ENCODE measurements at regions not wholly inside any gene's neighbourhood (a gene's known extent, or its start where the extent isn't known, plus 50 kb on each side); places are given as distances from the start of the nearest gene placed in this dataset.

- no peak for TF ChIP-seq CTCF (IDR thresholded peaks at IDR 0.05; ENCODE audit: insufficient read depth, low read depth, low read length)
- H3K4me3 ChIP-seq (ENCODE audit: low read depth, low read length): no peak overlapping the region
- no peak for DNase-seq (ENCODE audit: low read depth)
Measured at GRCh38 chr16:5781436-5781835, 683.8 kb upstream of the EEF2KMT start.

GRCh38 chr16:5776876-5777275 is 679.3 kb upstream of the EEF2KMT start:
- H3K4me3 ChIP-seq (ENCODE audit: low read depth, low read length): no peak overlapping the region
- TF ChIP-seq CTCF (IDR thresholded peaks at IDR 0.05; ENCODE audit: insufficient read depth, low read depth, low read length): no peak
- DNase-seq (ENCODE audit: low read depth): no peak

- TF ChIP-seq CTCF (IDR thresholded peaks at IDR 0.05; ENCODE audit: insufficient read depth, low read depth, low read length): no peak
- H3K4me3 ChIP-seq (ENCODE audit: low read depth, low read length): no peak overlapping the region
- DNase-seq (ENCODE audit: low read depth): no peak
Measured at GRCh38 chr16:5775916-5776315, 678.3 kb upstream of the EEF2KMT start.

- no peak overlapping the region for H3K4me3 ChIP-seq (ENCODE audit: low read depth, low read length)
- no peak for TF ChIP-seq CTCF (IDR thresholded peaks at IDR 0.05; ENCODE audit: insufficient read depth, low read depth, low read length)
- DNase-seq (ENCODE audit: low read depth): no peak
Measured at GRCh38 chr16:5770118-5770517, 672.5 kb upstream of the EEF2KMT start.

GRCh38 chr16:5769513-5769912 is 671.9 kb upstream of the EEF2KMT start:
- DNase-seq (ENCODE audit: low read depth): no peak
- TF ChIP-seq CTCF (IDR thresholded peaks at IDR 0.05; ENCODE audit: insufficient read depth, low read depth, low read length): no peak
- no peak overlapping the region for H3K4me3 ChIP-seq (ENCODE audit: low read depth, low read length)

- DNase-seq (ENCODE audit: low read depth): no peak
- TF ChIP-seq CTCF (IDR thresholded peaks at IDR 0.05; ENCODE audit: insufficient read depth, low read depth, low read length): no peak
- no peak overlapping the region for H3K4me3 ChIP-seq (ENCODE audit: low read depth, low read length)
Measured at GRCh38 chr16:5768445-5768844, 670.9 kb upstream of the EEF2KMT start.

- TF ChIP-seq CTCF (IDR thresholded peaks at IDR 0.05; ENCODE audit: insufficient read depth, low read depth, low read length): no peak
Measured at GRCh38 chr16:5763176-5763575, 665.6 kb upstream of the EEF2KMT start.

More at GRCh38 chr16:5763176-5763575, 665.6 kb upstream of the EEF2KMT start:
- DNase-seq (ENCODE audit: low read depth): no peak
- H3K4me3 ChIP-seq (ENCODE audit: low read depth, low read length): no peak overlapping the region

All from fibroblast of villous mesenchyme (primary cell).